Fibroblast of skin of left quadriceps (primary cell): ENCODE measurements at regions not wholly inside any gene's neighbourhood (a gene's known extent, or its start where the extent isn't known, plus 50 kb on each side); places are given as distances from the start of the nearest gene placed in this dataset.
A peak's percentile ranks its signal among the peaks of the same experiment; 100 is the strongest.

Experiments
- DNase-seq, 2 experiments: peaks; one replicate each; pipeline ENCODE4 v3.0.0-alpha.2; 2013; ENCODE audit warnings: low read depth in 2 of 2

GRCh38 chrX:13266641-13267345, 53.1 kb downstream of the ATXN3L start:
- no peak for DNase-seq

DNA sequence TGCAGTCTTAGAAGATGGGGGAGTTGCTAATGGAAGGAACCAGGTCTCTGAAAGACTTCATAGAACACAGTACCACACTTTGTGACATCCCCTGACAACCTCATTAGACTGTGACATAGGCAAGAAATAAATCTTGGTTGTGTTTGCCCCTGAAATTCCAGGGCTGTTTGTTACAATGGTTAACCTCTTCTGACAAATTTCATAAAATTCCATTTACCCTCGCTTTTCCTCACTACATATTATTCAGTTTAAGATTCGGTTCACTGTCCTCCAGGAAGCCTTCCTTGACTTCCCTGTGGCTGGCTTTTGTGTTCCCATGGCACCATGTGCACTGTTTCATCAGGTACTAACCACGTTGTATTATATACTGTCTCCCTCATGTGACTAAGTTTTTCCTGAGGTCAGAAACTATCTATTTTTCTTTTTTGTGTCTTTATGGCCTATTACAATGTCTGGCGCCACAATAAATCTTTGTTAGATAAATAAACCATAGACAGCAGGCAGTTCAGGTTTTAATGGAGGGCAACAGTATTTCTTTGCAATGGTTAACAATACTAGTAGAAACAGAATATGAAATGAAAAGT, 54.2 kb downstream of the ATXN3L start:
- no peak for DNase-seq

GRCh38 chrX:13265111-13265510, 54.7 kb downstream of the ATXN3L start:
- no peak for DNase-seq

- no peak for DNase-seq
Measured at GRCh38 chrX:13263560-13264251, 56.1 kb downstream of the ATXN3L start.

GRCh38 chrX:13261348-13261747, 58.5 kb downstream of the ATXN3L start:
- no peak for DNase-seq

- DNase-seq = no peak
Measured at GRCh38 chrX:13260598-13260997, 59.3 kb downstream of the ATXN3L start.

DNA sequence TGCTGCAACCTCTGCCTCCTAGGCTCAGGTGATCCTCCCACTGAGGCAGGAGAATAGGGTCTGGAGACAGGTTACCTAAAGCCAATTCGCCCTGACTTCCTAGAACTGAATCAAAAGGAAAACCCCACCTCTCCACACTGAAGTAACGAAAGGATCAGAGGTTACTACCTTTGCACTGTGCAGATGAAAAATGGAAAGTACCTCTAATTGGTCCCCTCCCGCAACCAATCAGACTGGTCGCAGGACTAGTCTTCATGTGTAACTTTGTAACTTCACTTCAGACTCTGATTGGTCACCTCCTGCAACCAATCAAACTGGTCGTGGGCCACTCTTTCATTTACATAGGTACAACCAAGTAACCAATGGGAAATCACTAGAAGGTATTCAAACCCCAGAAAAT, 61.1 kb downstream of the ATXN3L start:
- no peak for DNase-seq

DNA sequence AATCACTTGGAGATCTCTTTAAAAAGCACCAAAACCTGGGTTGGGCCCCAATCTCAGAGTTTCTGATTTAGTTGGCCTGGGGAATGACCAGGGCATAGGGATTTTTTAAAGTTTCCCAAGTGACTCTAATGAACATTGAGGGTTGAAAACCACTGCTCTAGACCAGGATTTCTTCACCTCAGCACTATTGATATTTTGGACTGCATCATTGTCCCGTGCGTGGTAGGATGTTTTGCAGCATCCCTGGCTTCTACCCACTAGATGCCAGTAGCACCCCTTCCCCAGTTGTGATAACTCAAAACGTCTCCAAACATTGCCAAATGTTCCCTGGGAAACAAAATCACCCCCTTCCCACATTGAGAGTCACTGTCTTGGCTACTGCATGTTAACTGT, 61.8 kb downstream of the ATXN3L start:
- no peak for DNase-seq

DNA sequence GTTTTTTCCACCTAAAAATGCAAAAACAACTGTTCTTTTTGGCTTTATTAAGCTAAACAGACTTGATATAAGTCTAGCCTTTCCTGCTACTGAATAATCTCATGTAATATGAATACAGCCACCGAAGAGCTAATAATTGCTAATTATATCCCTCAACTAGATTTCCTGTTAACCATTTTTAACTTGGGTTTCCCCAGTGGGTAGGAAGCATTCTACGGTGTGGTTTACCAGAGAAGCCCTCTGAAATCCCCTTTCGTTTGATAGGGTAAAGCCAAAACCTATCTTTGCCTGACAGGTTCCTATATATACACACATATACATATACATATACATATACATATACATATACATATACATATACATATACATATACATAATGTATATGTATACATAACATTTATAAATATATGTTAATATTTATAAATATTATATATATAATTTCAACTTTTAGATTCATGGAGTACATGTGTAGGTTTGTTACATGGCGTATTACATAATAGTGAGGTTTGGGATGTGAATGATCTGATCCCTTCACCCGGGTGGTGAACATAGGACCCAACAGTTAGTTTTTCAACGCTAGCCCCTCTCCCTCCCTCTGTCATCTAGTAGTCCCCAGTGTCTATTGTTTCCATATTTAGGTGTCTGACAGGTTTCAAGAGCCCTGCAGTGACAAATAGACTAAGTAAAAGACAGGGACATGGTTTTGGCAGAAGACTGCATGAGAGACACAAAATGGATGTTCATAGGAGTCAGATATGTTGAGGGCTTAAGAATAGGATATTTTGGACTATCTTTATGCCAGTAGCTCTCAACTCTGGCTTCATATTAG, 62.4 kb downstream of the ATXN3L start:
- no peak for DNase-seq

DNA sequence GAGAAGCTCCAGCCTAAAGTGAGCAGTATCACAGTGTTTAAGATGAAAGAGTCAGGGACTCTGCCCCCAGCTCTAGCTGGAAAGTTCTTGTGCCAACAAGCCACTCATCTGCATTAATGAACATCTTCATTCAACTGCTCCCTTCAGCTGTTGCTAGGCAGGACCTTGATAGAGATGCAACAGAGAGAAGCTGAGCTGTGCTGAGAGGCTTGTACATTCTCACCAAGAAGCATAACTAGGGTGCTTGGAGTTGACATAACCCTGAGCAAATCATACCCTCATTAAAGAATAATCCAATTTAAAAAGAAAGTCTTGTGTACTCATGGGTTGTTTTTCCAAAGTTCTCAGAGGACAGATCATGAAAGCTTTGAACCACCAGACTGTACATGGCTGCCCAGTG, 63.2 kb downstream of the ATXN3L start:
- DNase-seq = no peak

DNA sequence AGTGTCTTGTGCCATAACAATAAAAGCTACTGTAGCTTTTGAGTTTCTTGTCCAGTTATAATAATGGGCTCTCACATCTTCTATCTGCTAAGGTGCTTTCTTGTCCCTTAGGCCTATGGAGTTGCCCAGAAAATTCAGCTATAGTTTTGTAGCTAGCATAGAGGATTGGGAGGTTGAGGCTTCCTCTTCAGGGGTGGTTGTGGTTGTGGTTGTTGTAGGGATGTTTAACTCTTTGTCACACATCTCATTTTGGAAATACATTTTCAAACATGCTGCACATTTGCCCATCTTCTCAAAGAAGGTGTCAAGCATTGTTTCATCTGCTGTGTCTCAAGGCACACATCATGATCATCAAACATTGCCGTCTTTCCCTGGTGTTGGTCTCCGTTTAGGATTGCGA, 65.0 kb downstream of the ATXN3L start:
- no peak for DNase-seq

- DNase-seq = peak in 1 of 2 experiments; percentile 18
Measured at GRCh38 chrX:13254076-13254785, 65.6 kb downstream of the ATXN3L start.

DNA sequence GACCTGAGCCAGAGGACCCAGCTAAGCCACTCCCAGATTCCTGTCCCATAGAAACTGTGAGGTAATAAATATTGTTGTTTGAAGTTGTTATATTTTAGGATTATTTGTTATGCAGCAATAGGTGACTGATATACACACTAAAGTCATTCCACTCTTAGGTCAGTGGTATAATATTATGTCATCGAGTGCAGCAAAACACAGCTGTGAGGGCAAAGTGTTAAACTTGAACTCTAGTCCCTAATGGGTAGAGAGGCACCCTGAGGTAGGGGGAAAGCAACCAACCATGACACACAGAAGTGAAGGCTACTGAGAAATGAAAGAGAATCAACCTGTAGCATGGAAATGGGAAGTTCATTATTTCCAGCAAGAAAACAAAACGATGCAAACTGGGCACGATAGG, 66.6 kb downstream of the ATXN3L start:
- DNase-seq = no peak

DNA sequence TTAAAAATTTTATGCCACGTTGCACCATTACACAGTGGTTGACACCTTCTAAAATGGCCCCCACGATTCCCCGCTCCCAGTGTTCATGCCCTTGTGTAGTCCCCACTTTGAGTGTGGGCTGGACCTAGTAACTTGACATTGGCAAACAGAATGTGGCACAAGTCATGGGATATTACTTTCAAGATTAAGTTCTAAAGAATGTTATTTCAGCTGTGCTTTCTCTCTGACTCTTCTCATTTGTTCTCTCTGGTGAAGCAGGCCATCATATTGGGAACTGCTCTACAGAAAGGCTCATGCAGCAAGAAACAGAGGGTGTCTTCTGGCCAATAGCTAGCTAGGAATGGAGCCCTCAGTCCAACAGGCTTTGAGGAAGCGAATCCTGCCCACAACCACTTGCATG, 67.1 kb downstream of the ATXN3L start:
- DNase-seq = no peak

GRCh38 chrX:13250826-13251580, 68.8 kb downstream of the ATXN3L start:
- peak; percentile 93 for DNase-seq

DNA sequence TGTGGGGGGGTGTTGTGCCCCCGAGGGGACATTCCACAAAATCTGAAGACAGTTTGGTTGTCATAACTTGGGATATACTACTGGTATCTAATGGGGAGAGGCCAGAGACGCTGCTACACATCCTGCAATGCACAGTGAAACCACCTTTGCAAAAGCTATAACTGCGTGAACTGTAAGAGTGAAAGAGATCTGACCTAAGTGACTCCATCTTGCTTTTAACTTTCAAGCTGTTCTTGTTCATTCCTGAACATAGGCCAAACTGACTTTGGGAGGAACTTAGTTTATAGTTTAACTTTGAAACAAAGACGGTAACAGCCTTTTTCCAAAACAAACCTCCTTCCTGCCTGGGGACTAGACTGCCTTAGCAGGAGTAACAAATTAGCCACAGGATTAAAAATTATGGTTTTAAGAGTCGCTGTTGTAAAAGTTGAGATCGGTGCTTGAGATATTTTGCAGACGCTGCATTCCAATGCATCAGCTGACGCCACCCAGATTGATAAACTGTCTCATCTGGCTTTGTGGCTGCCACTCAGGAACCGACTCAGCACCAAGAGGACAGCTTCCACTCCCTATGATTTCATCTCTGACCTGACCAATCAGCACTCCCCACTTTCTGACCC, 70.9 kb downstream of the ATXN3L start:
- peak; percentile 63 to 64 for DNase-seq

DNA sequence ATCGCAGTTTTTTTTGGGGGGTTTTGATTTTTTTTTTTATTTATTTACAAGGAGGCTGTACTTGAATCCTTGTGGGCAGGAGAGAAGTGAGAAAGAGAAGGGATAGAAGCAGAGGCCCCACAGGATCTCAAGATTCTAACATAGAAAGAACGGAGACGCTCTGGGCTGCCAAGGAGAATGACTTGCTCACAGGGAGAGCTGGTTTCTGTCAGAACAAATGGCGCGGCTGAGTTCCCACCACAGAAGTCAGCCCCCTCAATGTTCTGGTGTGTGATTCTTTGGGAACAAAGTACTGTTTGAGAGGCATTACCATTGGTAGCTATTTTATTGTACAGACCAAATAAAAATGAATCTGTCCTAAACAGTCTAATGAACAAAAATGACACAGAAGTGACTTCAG, 80.6 kb downstream of the ATXN3L start:
- DNase-seq = no peak

DNA sequence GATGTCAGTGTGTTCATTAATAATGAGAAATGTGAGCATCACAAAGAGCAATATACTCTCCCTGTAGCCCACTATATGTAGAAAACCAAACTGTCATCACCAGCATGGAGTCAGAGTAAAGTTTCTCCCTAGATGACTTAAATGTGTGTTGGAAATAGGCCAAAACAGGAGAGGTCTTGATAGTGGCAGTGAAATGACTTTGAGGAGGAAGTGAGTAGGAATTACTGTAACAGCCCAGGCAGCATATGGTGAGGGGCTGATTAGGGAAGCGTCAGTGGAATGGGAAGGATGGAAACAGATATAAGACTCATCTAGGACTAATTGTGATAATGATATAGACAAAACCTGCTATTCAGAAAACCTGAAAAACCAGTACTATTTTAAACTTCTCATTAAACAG, 83.9 kb downstream of the ATXN3L start:
- DNase-seq = no peak

GRCh38 chrX:13232484-13232883, 87.4 kb downstream of the ATXN3L start:
- no peak for DNase-seq

DNA sequence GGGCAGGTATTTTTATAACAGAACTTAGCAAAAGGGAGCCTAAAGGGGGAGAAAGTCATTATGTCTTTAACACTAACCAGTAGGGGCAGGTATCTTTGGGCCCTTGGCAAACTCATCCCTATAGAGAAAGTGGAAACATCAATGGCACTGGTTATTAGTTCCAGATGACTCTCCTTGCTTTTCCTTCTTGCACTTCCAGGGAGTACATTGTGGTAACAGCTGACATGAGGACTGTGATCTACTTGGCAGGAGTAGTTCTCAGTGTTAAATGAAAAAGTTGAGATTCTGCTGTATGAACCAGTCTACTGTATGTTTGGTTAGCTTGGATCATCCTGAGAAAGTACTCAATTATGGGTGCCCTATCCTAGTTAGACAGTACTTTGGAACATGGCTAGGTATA, 93.6 kb downstream of the ATXN3L start:
- no peak for DNase-seq
